Thyroid gland (tissue), 4 donors: ENCODE measurements at regions not wholly inside any gene's neighbourhood (a gene's known extent, or its start where the extent isn't known, plus 50 kb on each side); places are given as distances from the start of the nearest gene placed in this dataset.

Source experiments
- DNase-seq, 2 donors: peaks; one replicate each; pipeline ENCODE4 v3.0.0-alpha.2; 2019
- H3K27ac ChIP-seq, 3 donors: fragments of 200-600 bp; sonication (generic); 1 replicate in 2 of 3; 2 replicates in 1 of 3; pipeline ENCODE4 v1.5.1; 2016 to 2019; ENCODE audit warnings: mild to moderate bottlenecking in 1 of 3, moderate library complexity in 1 of 3
- H3K27me3 ChIP-seq: fragments of 200-600 bp; sonication (generic); one replicate; pipeline ENCODE4 v1.5.1; 2019
- H3K36me3 ChIP-seq, 2 donors: fragments of 200-600 bp; sonication (generic); one replicate each; pipeline ENCODE4 v1.5.1; 2016 to 2019
- H3K4me1 ChIP-seq, 2 donors: fragments of 200-600 bp; sonication (generic); one replicate each; pipeline ENCODE4 v1.5.1; 2017 to 2019
- H3K4me3 ChIP-seq, 3 donors: fragments of 200-600 bp; sonication (generic); replicated peaks in 1 of 3; 1 replicate in 2 of 3; 2 replicates in 1 of 3; pipeline ENCODE4 v1.5.1; 2016; ENCODE audit warnings: mild to moderate bottlenecking in 1 of 3
- H3K9me3 ChIP-seq: fragments of 200-600 bp; sonication (generic); one replicate; pipeline ENCODE4 v1.5.1; 2017
- POLR2A ChIP-seq, 2 donors: fragments of 450-650 bp; IDR thresholded peaks; one replicate each; pipeline ENCODE4 v1.6.1; 2017; ENCODE audit warnings: antibody characterized with exemption in 2 of 2, mild to moderate bottlenecking in 2 of 2, moderate library complexity in 1 of 2
- WGBS, 2 donors: methylation state at CpG; one replicate each; pipeline ENCODE4 v1.1.5; 2017; 5-methylcytosine and 5-hydroxymethylcytosine counted together
- intact Hi-C: fragments of 100-400 bp; cut with DNase I; formaldehyde crosslinking; loops from one replicate; pipeline ENCODE4 v1.15.1; 2023
- TF ChIP-seq, protein P1 (sequence below), 6 experiments: fragments of 200-600 bp in 3 of 6; fragments of 450-650 bp in 3 of 6; sonication (generic) in 3 of 6; IDR thresholded peaks; one replicate each; pipeline ENCODE4 v1.5.1; 2016 to 2019; ENCODE audit warnings: antibody characterized with exemption in 6 of 6, mild to moderate bottlenecking in 2 of 6, inconsistent platforms in 1 of 6, moderate library complexity in 1 of 6

DNA sequence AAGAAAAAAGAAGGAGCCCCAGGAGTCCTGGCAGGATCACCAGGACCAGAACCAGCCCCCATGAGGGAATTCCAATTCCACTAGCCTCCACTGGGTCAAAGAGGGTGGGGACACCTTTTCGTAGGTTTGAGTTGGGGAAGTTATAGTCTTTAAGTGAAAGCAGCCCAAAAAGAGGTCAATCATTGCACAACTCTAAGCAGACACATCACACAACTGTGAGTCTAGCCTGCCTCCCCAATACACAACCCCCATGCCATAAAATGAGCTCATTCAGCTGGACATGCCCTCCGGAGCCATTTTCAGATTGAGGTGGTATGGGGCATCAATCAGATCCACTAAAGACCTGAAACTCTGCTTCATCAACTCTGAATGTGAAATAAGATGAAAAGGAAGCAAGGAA is 179.9 kb downstream of the NPHP4 start:
- no peaks in the 10 kb centered on the region for H3K27me3 ChIP-seq
- no peak for TF ChIP-seq POLR2A (IDR thresholded peaks at IDR 0.05)
- TF ChIP-seq, protein P1, sequence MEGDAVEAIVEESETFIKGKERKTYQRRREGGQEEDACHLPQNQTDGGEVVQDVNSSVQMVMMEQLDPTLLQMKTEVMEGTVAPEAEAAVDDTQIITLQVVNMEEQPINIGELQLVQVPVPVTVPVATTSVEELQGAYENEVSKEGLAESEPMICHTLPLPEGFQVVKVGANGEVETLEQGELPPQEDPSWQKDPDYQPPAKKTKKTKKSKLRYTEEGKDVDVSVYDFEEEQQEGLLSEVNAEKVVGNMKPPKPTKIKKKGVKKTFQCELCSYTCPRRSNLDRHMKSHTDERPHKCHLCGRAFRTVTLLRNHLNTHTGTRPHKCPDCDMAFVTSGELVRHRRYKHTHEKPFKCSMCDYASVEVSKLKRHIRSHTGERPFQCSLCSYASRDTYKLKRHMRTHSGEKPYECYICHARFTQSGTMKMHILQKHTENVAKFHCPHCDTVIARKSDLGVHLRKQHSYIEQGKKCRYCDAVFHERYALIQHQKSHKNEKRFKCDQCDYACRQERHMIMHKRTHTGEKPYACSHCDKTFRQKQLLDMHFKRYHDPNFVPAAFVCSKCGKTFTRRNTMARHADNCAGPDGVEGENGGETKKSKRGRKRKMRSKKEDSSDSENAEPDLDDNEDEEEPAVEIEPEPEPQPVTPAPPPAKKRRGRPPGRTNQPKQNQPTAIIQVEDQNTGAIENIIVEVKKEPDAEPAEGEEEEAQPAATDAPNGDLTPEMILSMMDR (IDR thresholded peaks at IDR 0.05): no peak
- no peak overlapping the region for H3K4me3 ChIP-seq
- no peaks in the 10 kb centered on the region for H3K36me3 ChIP-seq
- H3K27ac ChIP-seq: no peak overlapping the region
- no peak for DNase-seq
- no peaks in the 10 kb centered on the region for H3K9me3 ChIP-seq
- intact Hi-C loops: no loop called here
- 86 to 93% methylated on average over 2 of the region's 2 CpGs for WGBS, 2 donors
- no peaks in the 10 kb centered on the region for H3K4me1 ChIP-seq

DNA sequence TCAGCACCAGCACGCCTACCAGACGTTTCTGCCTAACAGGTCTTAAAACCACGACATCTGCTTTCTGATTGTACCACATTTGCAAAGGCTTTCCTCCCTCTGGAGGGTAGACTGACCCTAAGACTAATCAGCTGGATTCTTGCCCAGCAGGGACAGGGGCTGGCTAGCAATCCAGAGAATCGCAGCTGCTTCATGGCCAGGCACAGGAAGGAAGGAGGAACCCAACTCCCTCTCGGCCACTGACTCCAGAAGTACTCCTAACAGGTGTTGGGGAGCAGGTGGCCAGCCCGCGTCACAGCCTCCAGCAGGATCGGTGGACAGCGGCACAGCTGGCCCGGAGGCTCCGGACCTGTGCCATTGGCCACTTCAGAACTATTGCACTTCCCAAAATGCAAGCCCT is 180.8 kb downstream of the NPHP4 start:
- no peaks in the 10 kb centered on the region for H3K9me3 ChIP-seq
- intact Hi-C loops: no loop called here
- no peak for DNase-seq

GRCh38 chr1:5810553-5811270 is 181.5 kb downstream of the NPHP4 start:
- Histone ChIP-seq H3K4me1 (no peaks in the 10 kb centered on the region), H3K9me3 (no peaks in the 10 kb centered on the region), H3K36me3 (no peaks in the 10 kb centered on the region), H3K27ac (no peak overlapping the region), H3K27me3 (no peaks in the 10 kb centered on the region), H3K4me3 (no peak overlapping the region)
- WGBS, 2 donors: 59 to 66% methylated on average over 11 of the region's 11 CpGs
- intact Hi-C loops: no loop called here
- TF ChIP-seq, protein P1 (IDR thresholded peaks at IDR 0.05): no peak
- no peak for TF ChIP-seq POLR2A (IDR thresholded peaks at IDR 0.05)
- no peak for DNase-seq

More for the DNA sequence above, 180.8 kb downstream of the NPHP4 start:
- TF ChIP-seq, protein P1 (IDR thresholded peaks at IDR 0.05): no peak
- no peak for TF ChIP-seq POLR2A (IDR thresholded peaks at IDR 0.05)
- H3K4me1 ChIP-seq: no peaks in the 10 kb centered on the region
- H3K27me3 ChIP-seq: no peaks in the 10 kb centered on the region
- H3K4me3 ChIP-seq: no peak overlapping the region
- WGBS, 2 donors: 41 to 48% methylated on average over 11 of the region's 11 CpGs
- H3K27ac ChIP-seq: no peak overlapping the region
- H3K36me3 ChIP-seq: no peaks in the 10 kb centered on the region

GRCh38 chr1:5810131-5810530 is 182.1 kb downstream of the NPHP4 start:
- no peak for DNase-seq
- no peaks in the 10 kb centered on the region for H3K9me3 ChIP-seq
- no peak overlapping the region for H3K27ac ChIP-seq
- H3K4me3 ChIP-seq: no peak overlapping the region
- no peaks in the 10 kb centered on the region for H3K4me1 ChIP-seq
- WGBS, 2 donors: 82 to 89% methylated on average over 16 of the region's 16 CpGs
- intact Hi-C loops: no loop called here
- TF ChIP-seq, protein P1 (IDR thresholded peaks at IDR 0.05): no peak
- no peaks in the 10 kb centered on the region for H3K36me3 ChIP-seq
- H3K27me3 ChIP-seq: no peaks in the 10 kb centered on the region

GRCh38 chr1:5809207-5809788 is 182.9 kb downstream of the NPHP4 start:
- no peaks in the 10 kb centered on the region for H3K9me3 ChIP-seq
- WGBS, 2 donors: 92 to 98% methylated on average over 9 of the region's 9 CpGs

More at GRCh38 chr1:5809207-5809788, 182.9 kb downstream of the NPHP4 start:
- Histone ChIP-seq H3K4me3 (no peak overlapping the region), H3K36me3 (no peaks in the 10 kb centered on the region), H3K27me3 (no peaks in the 10 kb centered on the region), H3K4me1 (no peaks in the 10 kb centered on the region), H3K27ac (no peak overlapping the region)
- DNase-seq: no peak
- TF ChIP-seq POLR2A (IDR thresholded peaks at IDR 0.05): no peak
- TF ChIP-seq, protein P1 (IDR thresholded peaks at IDR 0.05): no peak
- intact Hi-C loops: no loop called here
